Endothelial cell of umbilical vein (primary cell): ENCODE measurements at regions not wholly inside any gene's neighbourhood (a gene's known extent, or its start where the extent isn't known, plus 50 kb on each side); places are given as distances from the start of the nearest gene placed in this dataset.
A peak's percentile ranks its signal among the peaks of the same experiment; 100 is the strongest.

ENCODE experiments used
- BruUV-seq: library from RNA; stranded (reverse); fragments of 400-500 nt; replicated peaks from 2 replicates; lab custom pipeline; 2021; lab: Mats Ljungman, UMichigan
- CTCF ChIA-PET: fragments of 300-600, 350-600 bp; sonication (Branson Sonifier 250); formaldehyde crosslinking; loops from one replicate; lab custom pipeline; 2021; ENCODE audit warnings: antibody characterized with exemption, inconsistent platforms; lab: Charles Lee
- POLR2A ChIA-PET: fragments of 300-600, 350-600 bp; sonication (Branson Sonifier 250); formaldehyde crosslinking; loops from one replicate; lab custom pipeline; 2021; ENCODE audit warnings: antibody characterized with exemption, inconsistent platforms; lab: Charles Lee
- DNase-seq: peaks from one replicate; pipeline ENCODE4 v3.0.0-alpha.2; 2011; ENCODE audit warnings: low read depth, low spot score
- FAIRE-seq: peaks from 2 replicates; lab custom pipeline; 2011; peaks lifted over from hg19 to GRCh38; lab: Jason Lieb, UNC
- H2AFZ ChIP-seq: 2 replicates; pipeline ENCODE4 v1.6.0; 2012; ENCODE audit warnings: low read depth, low read length, control low read depth, inconsistent platforms
- H3K27ac ChIP-seq: 2 replicates; pipeline ENCODE4 v1.5.1; 2011; ENCODE audit warnings: low read depth, mild to moderate bottlenecking, control low read depth, low read length, moderate library complexity; ENCODE audit not compliant: insufficient read depth
- H3K27me3 ChIP-seq, 2 experiments: 2 replicates each; pipeline versions ENCODE4 v1.6.0 to v1.6.1; 2011; ENCODE audit warnings: low read length in 2 of 2, mixed read lengths in 1 of 2; ENCODE audit not compliant: control insufficient read depth in 2 of 2, insufficient read depth in 2 of 2
- H3K36me3 ChIP-seq, 2 experiments: 2 replicates in 1 of 2; 3 replicates in 1 of 2; pipeline ENCODE4 v1.5.1; 2011; ENCODE audit warnings: low read length in 2 of 2, mild to moderate bottlenecking in 1 of 2, moderate library complexity in 1 of 2; ENCODE audit not compliant: control insufficient read depth in 2 of 2, insufficient read depth in 2 of 2; ENCODE audit errors: extremely low read depth in 1 of 2
- H3K4me1 ChIP-seq: 3 replicates; pipeline ENCODE4 v1.5.1; 2011; ENCODE audit warnings: mild to moderate bottlenecking, low read length; ENCODE audit not compliant: control insufficient read depth, insufficient read depth; ENCODE audit errors: extremely low read depth
- H3K4me2 ChIP-seq: 2 replicates; pipeline ENCODE4 v1.6.1; 2011; ENCODE audit warnings: low read length, control low read depth, mixed read lengths; ENCODE audit not compliant: insufficient read depth
- H3K4me3 ChIP-seq, 3 experiments: fragments of 200-600 bp in 1 of 3; sonication (generic), shearing (Covaris generic) in 1 of 3; replicated peaks in 1 of 3; 2 replicates each; pipeline ENCODE4 v1.5.1; 2011 to 2016; ENCODE audit warnings: control low read depth in 3 of 3, low read length in 3 of 3, mild to moderate bottlenecking in 2 of 3, inconsistent platforms in 1 of 3, low read depth in 1 of 3, moderate library complexity in 1 of 3; ENCODE audit not compliant: insufficient read depth in 1 of 3
- H3K79me2 ChIP-seq: 2 replicates; pipeline ENCODE4 v1.6.0; 2012; ENCODE audit warnings: low read length, inconsistent platforms; ENCODE audit not compliant: control insufficient read depth, insufficient read depth
- H3K9ac ChIP-seq: replicated peaks from 2 replicates; pipeline ENCODE3; 2011; ENCODE audit warnings: low read length, control low read depth; ENCODE audit not compliant: insufficient read depth; ENCODE audit errors: extremely low read depth
- H3K9me1 ChIP-seq: replicated peaks from 3 replicates; pipeline ENCODE4 v1.6.0; 2011; ENCODE audit warnings: mild to moderate bottlenecking, low read length; ENCODE audit not compliant: control insufficient read depth, insufficient read depth; ENCODE audit errors: extremely low read depth
- H3K9me3 ChIP-seq: replicated peaks from 2 replicates; pipeline ENCODE4 v1.5.1; 2012; ENCODE audit warnings: low read length, inconsistent platforms; ENCODE audit not compliant: control insufficient read depth, insufficient read depth
- H4K20me1 ChIP-seq: replicated peaks from 2 replicates; pipeline ENCODE3; 2011; ENCODE audit warnings: mild to moderate bottlenecking, low read length; ENCODE audit not compliant: control insufficient read depth, insufficient read depth; ENCODE audit errors: extremely low read depth
- CTCF ChIP-seq, 2 donors: IDR thresholded peaks; 1 replicate in 1 of 2; 2 replicates in 1 of 2; pipeline ENCODE4 v1.5.1; 2011; ENCODE audit warnings: low read length in 2 of 2, mild to moderate bottlenecking in 2 of 2, moderate library complexity in 2 of 2, control low read depth in 1 of 2, inconsistent platforms in 1 of 2, low read depth in 1 of 2; ENCODE audit not compliant: insufficient read depth in 1 of 2; ENCODE audit errors: extremely low read depth in 1 of 2
- EZH2 ChIP-seq: IDR thresholded peaks from 2 replicates; pipeline ENCODE4 v1.6.1; 2012; ENCODE audit warnings: borderline replicate concordance, low read depth, mild to moderate bottlenecking, moderate library complexity, low read length, inconsistent platforms; ENCODE audit not compliant: severe bottlenecking
- FOS ChIP-seq: IDR thresholded peaks from 2 replicates; pipeline ENCODE4 v1.6.1; 2011; ENCODE audit warnings: mild to moderate bottlenecking, low read length, moderate library complexity, borderline replicate concordance; ENCODE audit not compliant: insufficient read depth
- GATA2 ChIP-seq: IDR thresholded peaks from 2 replicates; pipeline ENCODE4 v1.7.0; 2011; ENCODE audit warnings: low read depth, mild to moderate bottlenecking, moderate library complexity, mixed read lengths, low read length; ENCODE audit not compliant: insufficient read length, insufficient read depth
- JUN ChIP-seq: IDR thresholded peaks from 2 replicates; pipeline ENCODE4 v1.6.1; 2011; ENCODE audit warnings: borderline replicate concordance, low read depth; ENCODE audit not compliant: insufficient read length, insufficient read depth
- MAX ChIP-seq: IDR thresholded peaks from 2 replicates; pipeline ENCODE4 v1.6.1; 2011; ENCODE audit not compliant: insufficient read depth, insufficient read length
- MYC ChIP-seq: IDR thresholded peaks from one replicate; pipeline ENCODE4 v1.6.1; 2011; ENCODE audit warnings: mild to moderate bottlenecking, low read depth, low read length
- POLR2A ChIP-seq: IDR thresholded peaks from 2 replicates; pipeline ENCODE4 v1.6.1; 2012; ENCODE audit warnings: low read depth, mild to moderate bottlenecking, control low read depth, low read length
- POLR2AphosphoS5 ChIP-seq: IDR thresholded peaks from 2 replicates; pipeline ENCODE4 v1.6.1; 2012; ENCODE audit warnings: low read depth, mild to moderate bottlenecking, control low read depth, low read length, moderate library complexity; ENCODE audit not compliant: insufficient read depth
- dilution Hi-C: fragments of 300-500 bp; cut with MboI; formaldehyde crosslinking; loops from one replicate; pipeline ENCODE4 v1.15.0; 2019; ENCODE audit warnings: low sequenced_read_pairs; ENCODE audit not compliant: extremely low pct_ligation_motif_present
- intact Hi-C: fragments of 100-400 bp; cut with micrococcal nuclease; formaldehyde crosslinking; loops from one replicate; pipeline ENCODE4 v1.10.0; 2022

GRCh38 chr6:147869869-147870268, 361.4 kb downstream of the SAMD5 start:
- intact Hi-C loops, result loop anchor here (2.0 to 10.0 kb wide), 6 partner anchors 168 to 1513 kb away; no protein-coding TSS in a partner anchor
- no TSS peak for BruUV-seq

More at GRCh38 chr6:147869869-147870268, 361.4 kb downstream of the SAMD5 start:
- Histone ChIP-seq H3K79me2 (no peaks in the 10 kb centered on the region), H3K27ac (peak overlapping the region; percentile 90), H3K9ac (no peak overlapping the region), H3K4me2 (no peak overlapping the region), H3K9me1 (no peaks in the 10 kb centered on the region), H3K36me3 (no peaks in the 10 kb centered on the region), H4K20me1 (no peaks in the 10 kb centered on the region), H3K9me3 (no peaks in the 10 kb centered on the region), H3K27me3 (no peaks in the 10 kb centered on the region), H3K4me1 (peaks cover 46% of the 10 kb centered on the region), H3K4me3 (no peak overlapping the region), H2AFZ (no peak overlapping the region)
- no peak for DNase-seq
- FAIRE-seq, result no peak
- TF ChIP-seq GATA2, result no peak
- TF ChIP-seq FOS, result no peak
- no peak for TF ChIP-seq MAX
- no peak for TF ChIP-seq MYC
- no peak for TF ChIP-seq POLR2A
- no peak for TF ChIP-seq EZH2
- TF ChIP-seq CTCF (IDR thresholded peaks at IDR 0.05; ENCODE audit: extremely low read depth in 1 of 2, insufficient read depth in 1 of 2, low read depth in 1 of 2, low read length in 2 of 2), result no peak
- no peak for TF ChIP-seq JUN
- no peak for TF ChIP-seq POLR2AphosphoS5
- ChIA-PET POLR2A (no interaction called here), CTCF (interaction anchor here (1.1 to 1.6 kb wide), 3 partner anchors 17 to 295 kb away, joined by 3 to 5 read pairs (median 4); no protein-coding TSS in a partner anchor)
- dilution Hi-C loops, result no loop called here
